ENCODE measurements at regions not wholly inside any gene's neighbourhood (a gene's known extent, or its start where the extent isn't known, plus 50 kb on each side); places are given as distances from the start of the nearest gene placed in this dataset.

- no peak for TF ChIP-seq RBBP5 (IDR thresholded peaks at IDR 0.05; ENCODE audit: borderline replicate concordance, insufficient read depth, low read length, poor library complexity, severe bottlenecking)
Measured at GRCh38 chr15:91752081-91752785, 101.3 kb upstream of the SLCO3A1 start (continued).

DNA sequence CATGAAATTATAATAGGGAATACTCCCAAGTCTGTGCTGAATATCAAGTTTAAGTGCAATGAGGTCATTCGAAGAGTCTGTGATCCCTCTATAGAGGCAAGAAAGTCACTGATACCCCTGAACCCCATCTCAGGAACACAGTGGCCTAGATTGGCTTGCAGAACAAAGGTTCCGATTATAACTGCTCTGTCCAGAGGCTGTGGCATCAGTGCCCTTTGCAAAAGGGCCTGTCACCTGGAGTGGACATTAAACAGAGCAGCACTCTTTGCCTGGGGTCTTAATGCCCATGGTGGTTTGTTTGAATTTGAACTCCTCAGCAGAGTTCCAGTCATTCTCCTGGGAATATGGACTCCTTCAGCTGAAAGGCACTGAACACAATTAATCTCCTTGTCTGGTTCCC is 93.9 kb upstream of the SLCO3A1 start:
- Histone ChIP-seq H3K4me3 (no peak overlapping the region), H3K27ac (ENCODE audit: extremely low read depth, low read depth, low read length) (no peak overlapping the region), H3K9ac (ENCODE audit: insufficient read depth in 1 of 2, low read depth in 2 of 2, low read length in 2 of 2) (no peak overlapping the region), H3K4me1 (replicated peaks in 1 of 2; ENCODE audit: control insufficient read depth in 2 of 2, insufficient read depth in 2 of 2, low read length in 2 of 2) (no peaks in the 10 kb centered on the region), H3K9me3 (replicated peaks; ENCODE audit: control insufficient read depth, insufficient read depth, low read depth, low read length) (no peaks in the 10 kb centered on the region), H3K36me3 (ENCODE audit: control insufficient read depth, insufficient read depth, low read length) (no peaks in the 10 kb centered on the region), H3K9me1 (ENCODE audit: control insufficient read depth, insufficient read depth, low read length) (no peaks in the 10 kb centered on the region), H3K4me2 (ENCODE audit: insufficient read depth, low read length) (no peak overlapping the region), H3K79me2 (ENCODE audit: control insufficient read depth, insufficient read depth, low read length) (no peaks in the 10 kb centered on the region), H2AFZ (ENCODE audit: low read depth, low read length) (no peak overlapping the region), H3K27me3 (ENCODE audit: control insufficient read depth in 2 of 2, insufficient read depth in 2 of 2, low read length in 2 of 2) (peaks cover 2 to 16% of the 10 kb centered on the region in 2 experiments; a peak in 3 of 5 replicates), H4K20me1 (replicated peaks; ENCODE audit: control insufficient read depth, insufficient read depth, low read length) (no peaks in the 10 kb centered on the region)
- WGBS (ENCODE audit: insufficient coverage, low coverage, missing lambda C conversion rate): 6% methylated on average over 2 of the region's 2 CpGs
- DNase-seq (ENCODE audit: extremely low read depth in 1 of 4, low spot score in 3 of 4): no peak
- CTCF ChIA-PET (ENCODE audit: low intra/inter-chr PET ratio): no interaction called here
- POLR2A ChIA-PET: no interaction called here
- no TSS peak for BruUV-seq (replicated peaks)
- TF ChIP-seq SMARCC2 (IDR thresholded peaks at IDR 0.05; ENCODE audit: low read depth): no peak
- TF ChIP-seq ZBTB12 (CRISPR knock-in tag; IDR thresholded peaks at IDR 0.05): no peak
- no peak for TF ChIP-seq CCAR2 (IDR thresholded peaks at IDR 0.05; ENCODE audit: low read depth, low read length)
- no peak for TF ChIP-seq CEBPB (tag; IDR thresholded peaks at IDR 0.05)
- TF ChIP-seq, protein P1, sequence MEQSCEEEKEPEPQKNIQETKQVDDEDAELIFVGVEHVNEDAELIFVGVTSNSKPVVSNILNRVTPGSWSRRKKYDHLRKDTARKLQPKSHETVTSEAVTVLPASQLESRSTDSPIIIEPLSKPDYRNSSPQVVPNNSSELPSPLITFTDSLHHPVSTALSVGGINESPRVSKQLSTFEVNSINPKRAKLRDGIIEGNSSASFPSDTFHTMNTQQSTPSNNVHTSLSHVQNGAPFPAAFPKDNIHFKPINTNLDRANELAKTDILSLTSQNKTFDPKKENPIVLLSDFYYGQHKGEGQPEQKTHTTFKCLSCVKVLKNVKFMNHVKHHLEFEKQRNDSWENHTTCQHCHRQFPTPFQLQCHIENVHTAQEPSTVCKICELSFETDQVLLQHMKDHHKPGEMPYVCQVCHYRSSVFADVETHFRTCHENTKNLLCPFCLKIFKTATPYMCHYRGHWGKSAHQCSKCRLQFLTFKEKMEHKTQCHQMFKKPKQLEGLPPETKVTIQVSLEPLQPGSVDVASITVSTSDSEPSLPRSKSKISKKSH (CRISPR knock-in tag; IDR thresholded peaks at IDR 0.05): no peak
- no peak for TF ChIP-seq SIN3B (IDR thresholded peaks at IDR 0.05; ENCODE audit: low read depth)
- no peak for TF ChIP-seq ZNF583 (CRISPR knock-in tag; IDR thresholded peaks at IDR 0.05)
- TF ChIP-seq ZSCAN32 (CRISPR knock-in tag; IDR thresholded peaks at IDR 0.05): no peak
- no peak for TF ChIP-seq HDAC6 (IDR thresholded peaks at IDR 0.05; ENCODE audit: low read depth, low read length)
- no peak for TF ChIP-seq ZNF584 (CRISPR knock-in tag; IDR thresholded peaks at IDR 0.05; ENCODE audit: low read depth)
- TF ChIP-seq TAL1 (IDR thresholded peaks at IDR 0.05): no peak
- no peak for TF ChIP-seq SNIP1 (IDR thresholded peaks at IDR 0.05; ENCODE audit: low read depth)
- no peak for TF ChIP-seq AFF4 (CRISPR knock-in tag; IDR thresholded peaks at IDR 0.05)
- TF ChIP-seq ZNF134 (CRISPR knock-in tag; conservative IDR thresholded peaks at IDR 0.05): no peak
- intact Hi-C loops (cut with micrococcal nuclease): no loop called here
- in situ Hi-C loops (cut with MboI): no loop called here
- no peak for FAIRE-seq
- ATAC-seq: no peak
